ENCODE measurements at regions not wholly inside any gene's neighbourhood (a gene's known extent, or its start where the extent isn't known, plus 50 kb on each side); places are given as distances from the start of the nearest gene placed in this dataset.

DNA sequence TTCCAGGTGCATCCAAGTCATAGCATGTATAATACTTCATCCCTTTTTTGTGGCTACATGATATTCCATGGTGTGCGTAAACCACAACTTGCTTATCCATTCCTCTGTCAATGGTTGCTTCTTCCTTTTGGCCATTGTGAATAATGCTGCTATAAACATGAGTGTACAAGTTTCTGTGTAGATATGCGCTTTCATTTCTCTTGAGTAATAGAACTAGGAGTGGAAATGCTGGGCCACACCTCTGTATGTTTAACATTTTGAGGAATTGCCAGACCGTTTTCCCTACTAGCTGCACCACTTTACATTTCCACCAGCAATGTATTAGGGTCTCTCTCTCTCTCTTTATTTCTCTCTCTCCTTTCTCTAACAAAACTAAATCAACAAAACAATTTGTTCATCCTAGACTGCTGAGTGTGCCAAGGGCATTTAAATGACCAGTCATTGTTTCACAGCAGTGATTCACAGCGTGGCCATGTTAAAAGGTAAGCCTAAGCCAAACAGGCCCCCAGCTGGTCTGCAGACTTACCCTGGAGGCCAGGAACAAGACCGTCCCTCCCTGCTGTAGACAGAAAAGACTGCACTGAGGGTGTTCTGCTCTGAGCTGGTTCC is 53.2 kb upstream of the LYST start:
- intact Hi-C loops (cut with micrococcal nuclease): no loop called here
- Histone ChIP-seq H3K23ac (ENCODE audit: low read depth, low read length) (peak overlapping the region; percentile 23; the same call in 1 of the 2 replicates), H3K4me1 (ENCODE audit: control insufficient read depth, insufficient read depth, low read length) (peaks cover 22% of the 10 kb centered on the region), H3K79me1 (ENCODE audit: low read depth in 1 of 2, low read length in 2 of 2) (no peaks in the 10 kb centered on the region), H3K14ac (replicated peaks; ENCODE audit: low read depth, low read length) (peak overlapping the region; percentile 53), H2BK20ac (ENCODE audit: low read depth, low read length) (peak overlapping the region; percentile 61), H3K27ac (ENCODE audit: insufficient read depth, low read length) (no peak overlapping the region; the same call in 1 of the 2 replicates), H3K4me2 (ENCODE audit: low read depth, low read length) (no peak overlapping the region), H2AK9ac (replicated peaks; ENCODE audit: low read depth, low read length, poor library complexity) (peak overlapping the region; percentile 37), H3K4ac (ENCODE audit: low read depth, low read length) (peak overlapping the region; percentile 69), H4K91ac (ENCODE audit: insufficient read depth, low read depth, low read length) (peak overlapping the region; percentile 26; the same call in 1 of the 2 replicates), H3K36me3 (ENCODE audit: control insufficient read depth, insufficient read depth, low read length) (no peaks in the 10 kb centered on the region), H3K18ac (ENCODE audit: low read depth, low read length) (peak overlapping the region; percentile 64; the same call in 1 of the 2 replicates), H3K27me3 (ENCODE audit: control insufficient read depth, insufficient read depth, low read length) (no peaks in the 10 kb centered on the region), H2BK15ac (ENCODE audit: low read depth, low read length) (peak overlapping the region; percentile 68; the same call in 1 of the 3 replicates), H2BK120ac (ENCODE audit: low read depth, low read length) (peak overlapping the region; percentile 82), H2AFZ (replicated peaks; ENCODE audit: low read length, poor library complexity) (peak overlapping the region; percentile 72), H2AK5ac (ENCODE audit: low read depth, low read length) (peak overlapping the region; percentile 87; the same call in 1 of the 2 replicates), H3K9me1 (ENCODE audit: insufficient read depth, low read length) (peaks cover 33% of the 10 kb centered on the region), H3K56ac (ENCODE audit: extremely low read depth, insufficient read depth, low read length) (no peak overlapping the region), H3K9me3 (ENCODE audit: control insufficient read depth, insufficient read depth, low read length) (no peaks in the 10 kb centered on the region), H4K8ac (ENCODE audit: low read depth in 2 of 2, low read length in 2 of 2) (peak overlapping the region in 1 of 2 experiments; percentile 47; a peak in 2 of 4 replicates), H4K5ac (ENCODE audit: low read depth, low read length) (peak overlapping the region; percentile 4), H3K4me3 (ENCODE audit: insufficient read depth, low read depth, low read length) (no peak overlapping the region), H4K20me1 (ENCODE audit: insufficient read depth, low read length) (no peaks in the 10 kb centered on the region), H3K9ac (ENCODE audit: low read depth, low read length) (no peak overlapping the region), H2BK5ac (ENCODE audit: low read depth, low read length, poor library complexity, severe bottlenecking) (peak overlapping the region; percentile 9)
- DNase-seq (peak; percentile 84), ATAC-seq (ENCODE audit: low read depth) (peak; percentile 25)
- in situ Hi-C loops (cut with MboI; ENCODE audit: low sequenced_read_pairs): no loop called here
- dilution Hi-C loops (cut with HindIII; ENCODE audit: low sequenced_read_pairs, unreplicated experiment): no loop called here
- BruUV-seq (replicated peaks): no TSS peak
- ChIA-PET POLR2A (ENCODE audit: unreplicated experiment) (no interaction called here), CTCF (interaction anchor here (0.8 kb wide), 1 partner anchor 52 kb away, joined by 4 read pairs; no protein-coding TSS in a partner anchor)
- 20% methylated on average over 2 of the region's 5 CpGs; no CpG with 5 or more reads in 1 of the 2 experiments for WGBS, 2 experiments (ENCODE audit: extremely low coverage in 2 of 2, insufficient read length in 1 of 2)
- TF ChIP-seq MAFK (IDR thresholded peaks at IDR 0.05; ENCODE audit: low read depth, low read length): peak; percentile 51; the same call in 1 of the 2 replicates
- no peak for TF ChIP-seq CEBPB (IDR thresholded peaks at IDR 0.05; ENCODE audit: low read depth, low read length)
- TF ChIP-seq, protein P1, sequence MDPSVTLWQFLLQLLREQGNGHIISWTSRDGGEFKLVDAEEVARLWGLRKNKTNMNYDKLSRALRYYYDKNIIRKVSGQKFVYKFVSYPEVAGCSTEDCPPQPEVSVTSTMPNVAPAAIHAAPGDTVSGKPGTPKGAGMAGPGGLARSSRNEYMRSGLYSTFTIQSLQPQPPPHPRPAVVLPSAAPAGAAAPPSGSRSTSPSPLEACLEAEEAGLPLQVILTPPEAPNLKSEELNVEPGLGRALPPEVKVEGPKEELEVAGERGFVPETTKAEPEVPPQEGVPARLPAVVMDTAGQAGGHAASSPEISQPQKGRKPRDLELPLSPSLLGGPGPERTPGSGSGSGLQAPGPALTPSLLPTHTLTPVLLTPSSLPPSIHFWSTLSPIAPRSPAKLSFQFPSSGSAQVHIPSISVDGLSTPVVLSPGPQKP (IDR thresholded peaks at IDR 0.05; ENCODE audit: borderline replicate concordance, low read depth, low read length): no peak
- TF ChIP-seq CHD1 (IDR thresholded peaks at IDR 0.05; ENCODE audit: low read depth, low read length): no peak
- TF ChIP-seq NFE2L2 (IDR thresholded peaks at IDR 0.05; ENCODE audit: low read depth, low read length): peak; percentile 66; the same call in 1 of the 2 replicates
- no peak for TF ChIP-seq RCOR1 (IDR thresholded peaks at IDR 0.05; ENCODE audit: insufficient replicate concordance, low read length)
- TF ChIP-seq FOS (IDR thresholded peaks at IDR 0.05; ENCODE audit: low read depth, low read length): peak; percentile 43; the same call in 1 of the 2 replicates
- TF ChIP-seq BHLHE40 (IDR thresholded peaks at IDR 0.05; ENCODE audit: low read depth, low read length): no peak
- TF ChIP-seq MAZ (IDR thresholded peaks at IDR 0.05; ENCODE audit: borderline replicate concordance, low read depth, low read length): no peak
- TF ChIP-seq RAD21 (IDR thresholded peaks at IDR 0.05; ENCODE audit: low read length): no peak; the same call in 1 of the 2 replicates
- no peak for TF ChIP-seq SMC3 (IDR thresholded peaks at IDR 0.05; ENCODE audit: low read depth, low read length)
